GM12892 (cell line): ENCODE measurements at regions not wholly inside any gene's neighbourhood (a gene's known extent, or its start where the extent isn't known, plus 50 kb on each side); places are given as distances from the start of the nearest gene placed in this dataset.
"Not testable (repeated sequence)": the region's sequence is repeated elsewhere in the genome, so short reads cannot be mapped to it uniquely, and the experiment has no call there.

ENCODE experiments used
- DNase-seq: peaks from one replicate; pipeline ENCODE4 v3.0.0; 2011; ENCODE audit not compliant: insufficient read length
- FAIRE-seq: peaks from 2 replicates; lab custom pipeline; 2011; peaks lifted over from hg19 to GRCh38; lab: Jason Lieb, UNC
- POLR2A ChIP-seq: IDR thresholded peaks from 2 replicates; pipeline ENCODE4 v1.6.1; 2011; ENCODE audit warnings: low read depth, low read length, control low read depth
- POLR2AphosphoS5 ChIP-seq: IDR thresholded peaks from 2 replicates; pipeline ENCODE4 v1.6.1; 2011; ENCODE audit warnings: low read depth, low read length, control low read depth
- TAF1 ChIP-seq: IDR thresholded peaks from 2 replicates; pipeline ENCODE4 v1.6.1; 2011; ENCODE audit warnings: low read depth, mild to moderate bottlenecking, control low read depth, low read length, borderline replicate concordance

- TF ChIP-seq POLR2A: no peak
- no peak for TF ChIP-seq POLR2AphosphoS5
- TF ChIP-seq TAF1: no peak
- no peak for FAIRE-seq
- DNase-seq: no peak
Measured at GRCh38 chr15:38627689-38628277, 63.2 kb upstream of the RASGRP1 start.

- FAIRE-seq: peak; percentile 33
Measured at GRCh38 chr15:38631119-38632075, 66.8 kb upstream of the RASGRP1 start.

GRCh38 chr15:38635170-38635569 lies 70.6 kb upstream of the RASGRP1 start:
- FAIRE-seq: no peak
- DNase-seq: no peak
- TF ChIP-seq POLR2AphosphoS5 (no peak), POLR2A (no peak), TAF1 (no peak)

More at GRCh38 chr15:38631119-38632075, 66.8 kb upstream of the RASGRP1 start:
- TF ChIP-seq POLR2AphosphoS5 (no peak), TAF1 (no peak), POLR2A (no peak)
- DNase-seq: no peak

GRCh38 chr15:38636597-38636996 lies 72.0 kb upstream of the RASGRP1 start:
- TF ChIP-seq POLR2A (no peak), POLR2AphosphoS5 (no peak), TAF1 (no peak)
- no peak for FAIRE-seq
- DNase-seq: no peak

GRCh38 chr15:38638126-38638525 lies 73.5 kb upstream of the RASGRP1 start:
- DNase-seq (no peak), FAIRE-seq (peak; percentile 33)
- TF ChIP-seq POLR2AphosphoS5 (no peak), POLR2A (no peak), TAF1 (no peak)

GRCh38 chr15:38638811-38639210 lies 74.2 kb upstream of the RASGRP1 start:
- TF ChIP-seq POLR2A: no peak
- no peak for TF ChIP-seq POLR2AphosphoS5
- no peak for TF ChIP-seq TAF1
- FAIRE-seq (no peak), DNase-seq (no peak)

GRCh38 chr15:38642689-38643270 lies 78.2 kb upstream of the RASGRP1 start:
- TF ChIP-seq POLR2A: no peak
- TF ChIP-seq TAF1: no peak
- TF ChIP-seq POLR2AphosphoS5: no peak
- FAIRE-seq (no peak), DNase-seq (no peak)

GRCh38 chr15:38644353-38644752 lies 79.7 kb upstream of the RASGRP1 start:
- not testable (repeated sequence) for FAIRE-seq, DNase-seq

- FAIRE-seq (no peak), DNase-seq (no peak)
- TF ChIP-seq POLR2AphosphoS5: no peak
- TF ChIP-seq POLR2A: no peak
- no peak for TF ChIP-seq TAF1
Measured at GRCh38 chr15:38646716-38647115, 82.1 kb upstream of the RASGRP1 start.

GRCh38 chr15:38647683-38648082 lies 83.1 kb upstream of the RASGRP1 start:
- TF ChIP-seq POLR2AphosphoS5 (no peak), TAF1 (no peak), POLR2A (no peak)
- no peak for DNase-seq
- FAIRE-seq: no peak

GRCh38 chr15:38648121-38648843 lies 83.7 kb upstream of the RASGRP1 start:
- DNase-seq (no peak), FAIRE-seq (no peak)
- TF ChIP-seq POLR2AphosphoS5 (no peak), TAF1 (no peak), POLR2A (no peak)
